H4 (cell line): ENCODE measurements at regions not wholly inside any gene's neighbourhood (a gene's known extent, or its start where the extent isn't known, plus 50 kb on each side); places are given as distances from the start of the nearest gene placed in this dataset.

Source experiments
- DNase-seq: peaks from one replicate; pipeline ENCODE4 v3.0.0-alpha.2; 2015; ENCODE audit warnings: low spot score

GRCh38 chr12:38139456-38139855, 177.1 kb upstream of the ALG10B start:
- DNase-seq = no peak

GRCh38 chr12:38141239-38141638, 175.3 kb upstream of the ALG10B start:
- no peak for DNase-seq

- DNase-seq = no peak
Observed at GRCh38 chr12:38141861-38142260, 174.7 kb upstream of the ALG10B start.

GRCh38 chr12:38142974-38143373, 173.6 kb upstream of the ALG10B start:
- DNase-seq = no peak

DNA sequence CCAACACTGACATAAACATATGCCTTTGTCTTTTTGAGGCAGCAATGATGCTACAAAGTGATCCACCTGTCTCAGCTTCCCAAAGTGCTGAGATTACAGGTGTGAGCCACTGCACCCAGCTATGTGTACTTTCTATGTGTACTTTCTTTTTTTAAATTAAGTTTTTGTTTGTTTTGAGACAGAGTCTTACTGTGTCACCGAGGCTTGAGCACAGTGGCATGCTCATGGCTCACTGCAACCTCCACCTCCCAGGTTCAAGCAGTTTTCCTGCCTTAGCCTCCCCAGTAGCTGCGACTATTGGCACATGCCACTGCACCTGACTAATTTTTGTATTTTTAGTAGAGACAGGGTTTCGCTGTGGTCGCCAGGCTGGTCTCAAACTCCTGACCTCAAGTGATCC, 172.5 kb upstream of the ALG10B start:
- DNase-seq = no peak

GRCh38 chr12:38144601-38145436, 171.8 kb upstream of the ALG10B start:
- DNase-seq = no peak

- peak; percentile 81 for DNase-seq
Observed at GRCh38 chr12:38149395-38150073, 167.0 kb upstream of the ALG10B start.

- DNase-seq = no peak
Observed at GRCh38 chr12:38151991-38152700, 164.4 kb upstream of the ALG10B start.

- DNase-seq = no peak
Observed at GRCh38 chr12:38152816-38153736, 163.5 kb upstream of the ALG10B start.

- DNase-seq = no peak
Observed at GRCh38 chr12:38153737-38154061, 162.9 kb upstream of the ALG10B start.

- no peak for DNase-seq
Observed at GRCh38 chr12:38154096-38155019, 162.2 kb upstream of the ALG10B start.

- DNase-seq = no peak
Observed at GRCh38 chr12:38155020-38155395, 161.6 kb upstream of the ALG10B start.

- no peak for DNase-seq
Observed at GRCh38 chr12:38155526-38156496, 160.8 kb upstream of the ALG10B start.

GRCh38 chr12:38156497-38157245, 159.9 kb upstream of the ALG10B start:
- no peak for DNase-seq

DNA sequence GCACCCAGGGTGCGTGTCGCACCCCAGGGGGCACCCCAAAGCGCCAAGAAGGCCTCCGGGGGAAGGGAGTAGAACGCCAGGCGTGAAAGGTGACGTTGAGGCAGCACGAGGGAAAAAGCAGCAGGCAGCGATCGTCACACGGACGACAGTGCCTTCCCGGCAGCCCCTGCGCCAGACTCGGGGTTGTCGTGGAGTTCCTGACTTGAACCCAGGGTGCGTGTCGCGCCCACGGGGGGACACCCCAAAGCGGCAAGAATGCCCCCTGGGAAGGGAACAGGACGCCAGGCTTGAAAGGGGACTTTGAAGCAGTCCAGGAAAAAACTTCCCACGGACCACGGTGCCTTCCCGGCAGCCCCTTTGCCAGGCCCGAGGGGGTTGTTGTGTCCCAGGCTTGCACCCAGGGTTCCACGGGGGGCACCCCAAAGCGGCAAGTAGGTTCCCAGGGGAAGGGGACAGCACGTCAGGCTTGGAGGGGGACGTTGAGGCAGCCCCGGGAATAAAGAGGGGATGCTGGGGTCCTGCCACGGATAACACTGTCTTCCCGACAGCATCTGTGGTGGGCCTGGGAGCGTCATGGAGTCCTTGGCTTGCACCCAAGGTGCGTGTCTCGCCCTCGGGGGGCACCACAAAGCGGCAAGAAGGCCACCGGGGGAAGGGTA, 159.2 kb upstream of the ALG10B start:
- no peak for DNase-seq

GRCh38 chr12:38157933-38158401, 158.6 kb upstream of the ALG10B start:
- no peak for DNase-seq

- DNase-seq = no peak
Observed at GRCh38 chr12:38158428-38159091, 158.0 kb upstream of the ALG10B start.
